ENCODE measurements at regions not wholly inside any gene's neighbourhood (a gene's known extent, or its start where the extent isn't known, plus 50 kb on each side); places are given as distances from the start of the nearest gene placed in this dataset.

DNA sequence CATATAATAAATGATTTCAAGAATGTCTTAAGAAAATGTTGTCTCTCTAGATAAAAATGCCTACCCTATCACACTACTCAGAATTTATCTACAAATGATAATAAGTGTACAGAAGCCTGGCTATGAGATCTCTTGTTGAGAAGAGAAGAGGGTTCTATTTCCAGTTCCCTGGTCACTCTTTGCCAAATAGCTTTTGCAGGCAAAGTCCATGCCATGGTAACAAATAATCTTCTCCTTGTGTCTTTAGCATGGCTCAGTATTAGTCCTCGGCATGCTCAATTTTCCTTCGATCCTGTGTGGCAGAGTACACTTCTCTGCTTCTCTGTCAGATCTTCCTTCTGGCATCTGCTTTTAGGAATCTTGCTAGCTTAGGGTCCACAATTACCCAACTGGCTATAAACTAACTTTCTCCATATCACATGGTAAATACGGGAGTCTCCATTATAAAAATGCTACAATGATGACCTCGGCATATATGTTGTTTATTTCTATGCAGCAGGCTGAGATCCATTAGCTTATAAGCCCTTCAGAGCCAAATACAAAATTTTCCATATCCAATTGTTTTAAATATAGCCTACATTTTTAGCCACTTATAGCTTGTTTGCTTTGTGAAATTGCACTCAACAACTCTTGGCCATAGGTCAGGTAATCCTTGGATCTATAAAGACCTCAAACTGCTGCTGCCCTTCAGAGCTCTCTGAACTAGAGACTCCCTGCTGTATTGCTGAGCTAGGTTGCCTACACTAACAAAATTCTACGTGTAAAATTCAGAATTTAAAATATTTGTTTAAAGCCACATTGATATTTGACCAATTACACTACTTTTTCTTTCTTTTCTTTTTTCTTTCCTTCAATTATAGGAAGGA, 157.5 kb downstream of the FSIP2 start:
- H3K4me3 ChIP-seq, result no peak overlapping the region
- TF ChIP-seq, protein P1, sequence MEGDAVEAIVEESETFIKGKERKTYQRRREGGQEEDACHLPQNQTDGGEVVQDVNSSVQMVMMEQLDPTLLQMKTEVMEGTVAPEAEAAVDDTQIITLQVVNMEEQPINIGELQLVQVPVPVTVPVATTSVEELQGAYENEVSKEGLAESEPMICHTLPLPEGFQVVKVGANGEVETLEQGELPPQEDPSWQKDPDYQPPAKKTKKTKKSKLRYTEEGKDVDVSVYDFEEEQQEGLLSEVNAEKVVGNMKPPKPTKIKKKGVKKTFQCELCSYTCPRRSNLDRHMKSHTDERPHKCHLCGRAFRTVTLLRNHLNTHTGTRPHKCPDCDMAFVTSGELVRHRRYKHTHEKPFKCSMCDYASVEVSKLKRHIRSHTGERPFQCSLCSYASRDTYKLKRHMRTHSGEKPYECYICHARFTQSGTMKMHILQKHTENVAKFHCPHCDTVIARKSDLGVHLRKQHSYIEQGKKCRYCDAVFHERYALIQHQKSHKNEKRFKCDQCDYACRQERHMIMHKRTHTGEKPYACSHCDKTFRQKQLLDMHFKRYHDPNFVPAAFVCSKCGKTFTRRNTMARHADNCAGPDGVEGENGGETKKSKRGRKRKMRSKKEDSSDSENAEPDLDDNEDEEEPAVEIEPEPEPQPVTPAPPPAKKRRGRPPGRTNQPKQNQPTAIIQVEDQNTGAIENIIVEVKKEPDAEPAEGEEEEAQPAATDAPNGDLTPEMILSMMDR (IDR thresholded peaks at IDR 0.05), result no peak
- ATAC-seq, result no peak
- no peaks in the 10 kb centered on the region for H3K36me3 ChIP-seq (ENCODE audit: insufficient read depth in 1 of 2, low read depth in 1 of 2)
- no peak overlapping the region for H3K27ac ChIP-seq
- H3K9me3 ChIP-seq, result no peaks in the 10 kb centered on the region
- intact Hi-C loops (cut with DNase I), result no loop called here
- H3K27me3 ChIP-seq (ENCODE audit: insufficient read depth in 3 of 3, low read length in 2 of 3), result no peaks in the 10 kb centered on the region
- 82 to 85% (median 83%) methylated on average over 5 of the region's 5 CpGs for WGBS, 3 donors
- no peak for DNase-seq
- no peaks in the 10 kb centered on the region for H3K4me1 ChIP-seq

DNA sequence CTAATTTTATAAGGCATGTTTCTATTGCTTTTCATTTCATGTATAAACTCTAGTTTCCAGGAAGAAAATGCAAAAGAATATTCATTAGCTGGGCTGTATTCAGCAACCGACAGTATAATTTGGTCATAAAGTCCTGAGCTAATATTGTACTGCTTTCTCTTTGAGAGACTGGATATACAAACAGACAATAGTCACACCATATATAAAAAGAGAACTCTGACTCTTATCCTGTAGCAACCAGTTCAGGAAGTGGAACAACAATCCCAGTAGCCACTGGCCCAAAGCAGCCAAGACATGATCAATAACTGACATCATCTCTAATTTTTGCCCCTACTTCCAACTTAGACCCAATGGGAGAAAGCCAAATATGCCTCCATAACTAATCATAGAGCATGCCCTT, 160.8 kb downstream of the FSIP2 start:
- ATAC-seq (no peak), DNase-seq (no peak)
- 92 to 97% (median 94%) methylated on average over 1 of the region's 1 CpG for WGBS, 3 donors
- intact Hi-C loops (cut with DNase I), result no loop called here
- no peaks in the 10 kb centered on the region for H3K36me3 ChIP-seq (ENCODE audit: insufficient read depth in 1 of 2, low read depth in 1 of 2)
- H3K4me1 ChIP-seq, result no peaks in the 10 kb centered on the region
- TF ChIP-seq, protein P1 (IDR thresholded peaks at IDR 0.05), result no peak
- no peaks in the 10 kb centered on the region for H3K27me3 ChIP-seq (ENCODE audit: insufficient read depth in 3 of 3, low read length in 2 of 3)
- no peak overlapping the region for H3K4me3 ChIP-seq
- no peaks in the 10 kb centered on the region for H3K9me3 ChIP-seq
- H3K27ac ChIP-seq, result no peak overlapping the region

DNA sequence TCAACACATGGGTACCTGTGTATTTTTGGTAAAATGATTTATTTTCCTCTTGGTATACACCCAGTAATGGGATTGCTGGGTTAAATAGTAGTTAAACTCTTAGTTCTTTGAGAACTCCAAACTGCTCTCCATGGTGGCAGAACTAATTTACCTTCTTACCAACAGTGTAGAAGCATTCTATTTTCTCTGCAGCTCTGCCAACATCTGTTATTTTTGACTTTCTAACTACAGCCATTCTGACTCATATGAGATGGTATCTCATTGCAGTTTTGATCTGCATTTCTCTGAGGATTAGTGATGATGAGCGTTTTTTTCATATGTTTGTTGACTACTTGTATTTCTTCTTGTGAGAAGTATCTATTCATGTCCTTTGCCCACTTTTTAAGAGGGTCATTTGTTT, 180.6 kb downstream of the FSIP2 start:
- H3K27ac ChIP-seq, result no peak overlapping the region
- H3K4me3 ChIP-seq, result no peak overlapping the region
- ATAC-seq (no peak), DNase-seq (no peak)
- H3K9me3 ChIP-seq, result no peaks in the 10 kb centered on the region
- H3K4me1 ChIP-seq, result no peaks in the 10 kb centered on the region
- intact Hi-C loops (cut with DNase I), result no loop called here
- no peaks in the 10 kb centered on the region for H3K36me3 ChIP-seq (ENCODE audit: insufficient read depth in 1 of 2, low read depth in 1 of 2)
- TF ChIP-seq, protein P1 (IDR thresholded peaks at IDR 0.05), result no peak
- no peaks in the 10 kb centered on the region for H3K27me3 ChIP-seq (ENCODE audit: insufficient read depth in 3 of 3, low read length in 2 of 3)
- 30 to 53% (median 50%) methylated on average over 1 of the region's 1 CpG for WGBS, 3 donors

DNA sequence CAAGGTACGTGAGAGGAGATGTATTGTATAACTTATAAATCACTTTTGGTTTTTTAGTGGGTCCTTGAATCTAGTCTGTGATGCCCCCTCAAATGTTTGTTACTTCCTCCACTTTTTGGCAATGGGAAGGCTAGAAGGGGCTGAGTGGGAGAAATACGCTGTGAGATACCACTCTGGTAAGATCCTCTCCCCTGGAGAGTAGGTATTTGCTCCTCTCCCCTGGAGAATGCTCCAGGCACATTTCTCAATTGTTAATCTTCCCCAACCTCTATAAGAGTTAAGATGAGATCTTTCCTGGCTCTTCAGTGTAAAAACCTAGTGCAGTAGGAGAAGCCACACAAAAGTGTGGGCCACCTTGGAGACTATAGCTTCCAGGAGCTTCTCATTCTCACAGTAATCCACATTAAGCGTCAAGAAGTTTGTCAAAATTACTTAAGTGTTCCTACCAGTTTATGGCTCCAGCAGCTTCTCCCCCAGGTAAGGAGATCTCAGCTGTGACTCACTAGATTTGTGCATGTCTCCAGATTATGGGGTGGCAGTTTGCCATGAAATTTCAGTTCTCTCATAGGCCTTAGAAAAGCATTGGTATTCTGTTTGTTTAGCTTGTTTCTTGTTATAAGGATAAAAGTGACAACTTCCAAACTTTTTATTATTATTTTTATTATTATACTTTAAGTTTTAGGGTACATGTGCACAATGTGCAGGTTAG, 182.6 kb downstream of the FSIP2 start:
- no peaks in the 10 kb centered on the region for H3K27me3 ChIP-seq (ENCODE audit: insufficient read depth in 3 of 3, low read length in 2 of 3)
- no peak overlapping the region for H3K4me3 ChIP-seq
- no peaks in the 10 kb centered on the region for H3K4me1 ChIP-seq
- no peak overlapping the region for H3K27ac ChIP-seq
- TF ChIP-seq, protein P1 (IDR thresholded peaks at IDR 0.05), result no peak
- no peaks in the 10 kb centered on the region for H3K36me3 ChIP-seq (ENCODE audit: insufficient read depth in 1 of 2, low read depth in 1 of 2)
- 94 to 98% (median 95%) methylated on average over 3 of the region's 3 CpGs for WGBS, 3 donors
- no peak for DNase-seq
- no peaks in the 10 kb centered on the region for H3K9me3 ChIP-seq
- ATAC-seq, result no peak
- intact Hi-C loops (cut with DNase I), result no loop called here
